Muscle layer of duodenum (tissue), 2 donors: ENCODE measurements at regions not wholly inside any gene's neighbourhood (a gene's known extent, or its start where the extent isn't known, plus 50 kb on each side); places are given as distances from the start of the nearest gene placed in this dataset.

Experiments
- H3K27ac ChIP-seq: one replicate; pipeline ENCODE4 v1.7.0; 2013; ENCODE audit warnings: mild to moderate bottlenecking, low read length
- H3K27me3 ChIP-seq: one replicate; pipeline ENCODE4 v1.7.0; 2013; ENCODE audit warnings: low read depth, mild to moderate bottlenecking, control low read depth, low read length
- H3K36me3 ChIP-seq, 2 donors: one replicate each; pipeline ENCODE4 v1.7.0; 2013; ENCODE audit warnings: low read length in 2 of 2, control low read depth in 1 of 2, mild to moderate bottlenecking in 1 of 2; ENCODE audit not compliant: insufficient read depth in 2 of 2, control insufficient read depth in 1 of 2
- H3K4me1 ChIP-seq, 2 donors: one replicate each; pipeline ENCODE4 v1.7.0; 2013; ENCODE audit warnings: low read length in 2 of 2, mild to moderate bottlenecking in 2 of 2, control low read depth in 1 of 2, moderate library complexity in 1 of 2; ENCODE audit not compliant: insufficient read depth in 2 of 2, control insufficient read depth in 1 of 2
- H3K4me3 ChIP-seq, 2 donors: one replicate each; pipeline ENCODE4 v1.7.0; 2013; ENCODE audit warnings: low read length in 2 of 2, low read depth in 1 of 2, mild to moderate bottlenecking in 1 of 2
- H3K9me3 ChIP-seq, 2 donors: one replicate each; pipeline ENCODE4 v1.7.0; 2013; ENCODE audit warnings: low read length in 2 of 2, control low read depth in 1 of 2, mild to moderate bottlenecking in 1 of 2; ENCODE audit not compliant: control insufficient read depth in 1 of 2
- donor health status: healthy.

- no peaks in the 10 kb centered on the region for H3K4me1 ChIP-seq
- H3K9me3 ChIP-seq, result no peaks in the 10 kb centered on the region
- no peaks in the 10 kb centered on the region for H3K27me3 ChIP-seq
- no peak overlapping the region for H3K27ac ChIP-seq
- H3K4me3 ChIP-seq, result no peak overlapping the region
- no peaks in the 10 kb centered on the region for H3K36me3 ChIP-seq
These were observed 183.8 kb downstream of the LMO4 start for GRCh38 chr1:87512431-87512830.

DNA sequence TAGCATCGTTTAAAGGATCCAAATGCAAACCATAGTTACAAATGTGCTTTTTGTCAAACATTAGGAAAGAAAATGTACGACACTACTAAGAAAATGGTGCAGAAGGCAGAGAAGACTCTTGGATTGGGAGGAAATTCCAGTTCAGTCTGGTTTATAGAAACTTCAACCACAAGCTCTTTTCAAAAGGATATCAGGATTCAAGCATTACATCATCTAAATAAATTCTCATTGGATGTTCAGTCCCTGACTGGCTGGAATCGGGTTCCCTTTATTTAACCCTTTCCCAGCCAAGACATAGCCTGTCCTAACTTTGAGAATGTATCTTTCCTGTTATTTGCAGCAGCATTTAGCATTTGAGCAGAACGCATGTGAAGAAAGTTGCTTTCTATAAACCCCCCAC is 184.6 kb downstream of the LMO4 start:
- H3K9me3 ChIP-seq, result no peaks in the 10 kb centered on the region
- no peaks in the 10 kb centered on the region for H3K27me3 ChIP-seq
- no peak overlapping the region for H3K27ac ChIP-seq
- H3K4me3 ChIP-seq, result no peak overlapping the region
- H3K4me1 ChIP-seq, result no peaks in the 10 kb centered on the region
- no peaks in the 10 kb centered on the region for H3K36me3 ChIP-seq

DNA sequence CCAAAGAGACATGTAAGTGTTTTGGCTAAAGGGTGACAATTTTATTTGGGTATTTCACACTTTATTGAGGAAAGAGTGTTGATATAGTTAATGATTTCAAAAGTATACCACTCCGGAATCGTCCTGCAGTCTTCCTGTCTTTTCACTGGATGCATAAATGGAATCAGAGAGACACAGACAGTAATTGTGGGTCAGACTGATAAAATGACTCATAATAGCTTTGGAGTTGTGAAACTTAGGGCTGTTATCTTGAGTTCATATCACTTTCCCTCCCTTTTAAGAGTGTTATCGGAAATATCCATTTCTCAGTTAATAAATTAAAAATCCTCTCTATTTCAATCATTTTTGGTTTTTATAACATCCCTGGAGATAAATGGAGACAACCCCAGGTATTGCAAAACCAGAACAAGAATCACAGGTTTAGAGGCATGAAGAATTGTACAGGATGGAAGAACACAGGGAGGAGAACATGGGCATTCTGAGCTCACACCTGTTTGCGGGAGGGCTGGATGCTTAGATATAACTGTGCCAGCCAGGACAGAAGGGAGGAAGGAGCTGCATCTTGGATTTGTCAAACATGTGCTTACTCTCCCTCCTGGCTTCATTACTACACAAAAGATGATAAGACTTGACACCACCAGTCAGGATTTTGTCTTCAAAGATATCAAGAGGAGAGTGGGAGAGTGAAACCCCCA is 185.4 kb downstream of the LMO4 start:
- H3K27ac ChIP-seq, result no peak overlapping the region
- H3K4me1 ChIP-seq, result peaks cover 0 to 5% of the 10 kb centered on the region in 2 donors
- no peaks in the 10 kb centered on the region for H3K9me3 ChIP-seq
- no peaks in the 10 kb centered on the region for H3K36me3 ChIP-seq
- H3K4me3 ChIP-seq, result no peak overlapping the region
- H3K27me3 ChIP-seq, result no peaks in the 10 kb centered on the region

GRCh38 chr1:87515781-87516180 is 187.1 kb downstream of the LMO4 start:
- no peak overlapping the region for H3K4me3 ChIP-seq
- no peaks in the 10 kb centered on the region for H3K36me3 ChIP-seq
- H3K27ac ChIP-seq, result no peak overlapping the region
- H3K4me1 ChIP-seq, result peaks cover 0 to 8% of the 10 kb centered on the region in 2 donors
- H3K9me3 ChIP-seq, result no peaks in the 10 kb centered on the region
- no peaks in the 10 kb centered on the region for H3K27me3 ChIP-seq

GRCh38 chr1:87518794-87519193 is 190.1 kb downstream of the LMO4 start:
- Histone ChIP-seq H3K27me3 (no peaks in the 10 kb centered on the region), H3K4me1 (peaks cover 0 to 18% of the 10 kb centered on the region in 2 donors), H3K27ac (no peak overlapping the region), H3K36me3 (no peaks in the 10 kb centered on the region), H3K4me3 (no peak overlapping the region), H3K9me3 (no peaks in the 10 kb centered on the region)

DNA sequence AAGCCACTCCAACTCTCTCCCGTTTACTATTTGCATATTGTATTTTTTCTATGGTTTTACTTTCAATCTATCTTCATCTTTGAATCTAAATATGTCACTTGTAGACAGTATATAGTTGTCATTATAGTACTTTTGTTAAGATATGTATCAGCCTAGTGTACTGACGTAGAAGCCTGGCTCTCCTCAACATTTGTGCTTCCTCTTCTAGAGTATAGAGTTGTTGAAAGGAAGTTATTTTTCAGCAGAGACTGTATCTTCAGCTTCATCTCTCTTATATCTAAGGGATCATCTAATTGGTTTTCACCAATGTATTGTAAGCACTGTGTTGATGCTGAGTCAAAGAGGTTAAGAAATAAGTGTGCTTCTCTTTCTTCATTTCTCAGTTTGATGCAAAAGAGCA is 192.8 kb downstream of the LMO4 start:
- Histone ChIP-seq H3K4me1 (peaks cover 0 to 25% of the 10 kb centered on the region in 2 donors), H3K27me3 (no peaks in the 10 kb centered on the region), H3K36me3 (no peaks in the 10 kb centered on the region), H3K9me3 (no peaks in the 10 kb centered on the region), H3K27ac (no peak overlapping the region), H3K4me3 (no peak overlapping the region)

DNA sequence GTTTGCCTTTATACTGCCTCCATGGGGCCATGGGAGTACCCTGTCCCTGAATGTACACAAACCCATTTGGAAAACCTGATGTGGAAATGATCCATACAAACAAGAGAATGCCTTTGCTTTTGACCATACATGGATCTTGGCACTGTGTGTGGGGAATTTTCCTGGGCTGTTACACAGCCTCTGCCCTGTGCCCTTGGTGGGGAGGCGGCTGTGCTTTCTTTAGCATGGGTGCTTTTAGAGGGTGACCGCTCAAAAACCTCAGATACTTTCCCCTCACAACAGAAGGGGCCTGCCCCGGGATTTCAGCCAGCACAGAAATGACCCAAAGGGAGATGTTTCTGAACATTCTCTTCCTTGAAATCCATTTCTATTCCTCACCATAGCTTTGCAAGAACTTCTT is 194.8 kb downstream of the LMO4 start:
- Histone ChIP-seq H3K27me3 (no peaks in the 10 kb centered on the region), H3K36me3 (no peaks in the 10 kb centered on the region), H3K4me3 (no peak overlapping the region), H3K9me3 (no peaks in the 10 kb centered on the region), H3K4me1 (peaks cover 0 to 25% of the 10 kb centered on the region in 2 donors), H3K27ac (no peak overlapping the region)

DNA sequence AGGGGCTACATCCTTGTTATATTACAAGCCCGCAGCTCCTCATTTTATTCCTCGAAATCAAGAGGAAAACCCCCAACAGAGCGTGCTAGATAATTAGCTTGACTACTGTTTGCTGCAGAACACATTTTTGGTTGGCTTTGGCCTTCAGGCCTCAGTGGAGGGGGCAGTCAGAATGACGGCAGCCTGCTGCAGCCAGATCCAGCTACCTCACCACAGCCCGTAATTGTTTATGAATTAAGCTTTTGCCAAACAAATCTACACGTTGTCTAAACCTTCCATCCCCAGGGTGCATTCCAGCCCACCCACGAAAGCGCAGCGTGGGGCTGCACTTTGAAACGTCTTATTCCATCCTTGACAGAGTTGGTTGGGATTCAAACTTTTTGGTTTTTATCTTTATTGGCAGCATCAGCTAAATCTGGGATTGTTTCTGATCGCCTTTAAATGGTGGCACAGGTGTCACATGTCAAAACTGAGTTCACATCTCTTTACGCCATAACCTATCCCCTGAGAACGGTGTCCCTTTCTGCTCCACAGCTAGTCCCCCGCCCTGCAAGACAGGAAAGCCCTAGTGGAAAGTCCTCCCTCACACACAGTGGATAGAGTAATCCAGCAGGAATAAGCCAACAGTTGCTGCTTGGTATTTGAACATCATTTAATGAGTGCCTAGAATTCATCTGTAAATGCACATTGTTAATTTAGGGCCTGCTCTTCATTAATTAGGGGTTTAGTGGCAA is 195.5 kb downstream of the LMO4 start:
- no peaks in the 10 kb centered on the region for H3K9me3 ChIP-seq
- H3K36me3 ChIP-seq, result no peaks in the 10 kb centered on the region
- H3K4me3 ChIP-seq, result no peak overlapping the region
- no peaks in the 10 kb centered on the region for H3K27me3 ChIP-seq
- no peak overlapping the region for H3K27ac ChIP-seq
- H3K4me1 ChIP-seq, result peaks cover 0 to 19% of the 10 kb centered on the region in 2 donors

- H3K27ac ChIP-seq, result no peak overlapping the region
- no peaks in the 10 kb centered on the region for H3K27me3 ChIP-seq
- H3K4me3 ChIP-seq, result no peak overlapping the region
- H3K9me3 ChIP-seq, result no peaks in the 10 kb centered on the region
- H3K4me1 ChIP-seq, result peaks cover 0 to 6% of the 10 kb centered on the region in 2 donors
- no peaks in the 10 kb centered on the region for H3K36me3 ChIP-seq
These were observed 200.3 kb downstream of the LMO4 start for GRCh38 chr1:87528754-87529517.

DNA sequence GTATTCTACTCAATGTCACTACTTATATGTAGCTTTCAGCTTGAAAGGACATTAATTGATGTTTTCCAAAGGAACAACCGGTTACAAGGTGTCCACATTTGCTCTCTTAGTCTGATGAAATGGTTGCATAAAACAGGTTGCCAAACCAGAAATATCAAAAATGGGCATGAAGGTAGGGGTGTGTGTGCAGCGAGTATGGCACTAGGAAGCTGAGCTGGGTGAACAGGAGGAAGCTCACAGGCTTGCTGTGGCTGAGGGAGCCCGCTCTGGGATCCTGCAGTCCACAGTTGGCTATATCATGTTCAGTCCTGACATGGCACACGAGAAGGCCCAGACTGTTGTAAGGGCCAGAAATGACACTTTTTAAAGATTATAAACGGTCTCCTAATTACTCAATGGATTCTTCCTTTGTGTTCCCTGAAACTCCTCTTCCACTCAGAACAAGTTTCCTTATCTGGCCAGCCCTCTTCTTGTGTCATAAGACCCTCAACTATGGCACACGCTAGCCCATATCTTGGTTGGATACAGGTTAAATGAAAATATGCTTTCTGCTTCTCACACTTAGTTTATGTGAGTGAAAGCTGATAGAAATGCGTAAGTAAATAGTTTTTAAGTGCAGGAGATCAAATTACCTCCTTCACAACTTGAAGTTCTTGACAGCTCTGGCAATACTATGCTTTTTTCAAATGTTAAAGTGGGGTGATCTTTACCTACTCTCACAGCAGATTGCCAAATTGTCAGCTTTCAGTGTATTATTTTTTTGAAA is 201.5 kb downstream of the LMO4 start:
- H3K4me3 ChIP-seq, result no peak overlapping the region
- H3K27me3 ChIP-seq, result no peaks in the 10 kb centered on the region
- H3K36me3 ChIP-seq, result no peaks in the 10 kb centered on the region
- no peak overlapping the region for H3K27ac ChIP-seq
- H3K9me3 ChIP-seq, result no peaks in the 10 kb centered on the region
- no peaks in the 10 kb centered on the region for H3K4me1 ChIP-seq

GRCh38 chr1:87535551-87535950 is 206.9 kb downstream of the LMO4 start:
- no peaks in the 10 kb centered on the region for H3K27me3 ChIP-seq
- H3K4me3 ChIP-seq, result no peak overlapping the region
- no peaks in the 10 kb centered on the region for H3K4me1 ChIP-seq
- no peaks in the 10 kb centered on the region for H3K36me3 ChIP-seq
- no peak overlapping the region for H3K27ac ChIP-seq
- peaks cover 0 to 7% of the 10 kb centered on the region in 2 donors for H3K9me3 ChIP-seq
